ENCODE measurements at regions not wholly inside any gene's neighbourhood (a gene's known extent, or its start where the extent isn't known, plus 50 kb on each side); places are given as distances from the start of the nearest gene placed in this dataset.
"Not testable (repeated sequence)": the region's sequence is repeated elsewhere in the genome, so short reads cannot be mapped to it uniquely, and the experiment has no call there.

DNA sequence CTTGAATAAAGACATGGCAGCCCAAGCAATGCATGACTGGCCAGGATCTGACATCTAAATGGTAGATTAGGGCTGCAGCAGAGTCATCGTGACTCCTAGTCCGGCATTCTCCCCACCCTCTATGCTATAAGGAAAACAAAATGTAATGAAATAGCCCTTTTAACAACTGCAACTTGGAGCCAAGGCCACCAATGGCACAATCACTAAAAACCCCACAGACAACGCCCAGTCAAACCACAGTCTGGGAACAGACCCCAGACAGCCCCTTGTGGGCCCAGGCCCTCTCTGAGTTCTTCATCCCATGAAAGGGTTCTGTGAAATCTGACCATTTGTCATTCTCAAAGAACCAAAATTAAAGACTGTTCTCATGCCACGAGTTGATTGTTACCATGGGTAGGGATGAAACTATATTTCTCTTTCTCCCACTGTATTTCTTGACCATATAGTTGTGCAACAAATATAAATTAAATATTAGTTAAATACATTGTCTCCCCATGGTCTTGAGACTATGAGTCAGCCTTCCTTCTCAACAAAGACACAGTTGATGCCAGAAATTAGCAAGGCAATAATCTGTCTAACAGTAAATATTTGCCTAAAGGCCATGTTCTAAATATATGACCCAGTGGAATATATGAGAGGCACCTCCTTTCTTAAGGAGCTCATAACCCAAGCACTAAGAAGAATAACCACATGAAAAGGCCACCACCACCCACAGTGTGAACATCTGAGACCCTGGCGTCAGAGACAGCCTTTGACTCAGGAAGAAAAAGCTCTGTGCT is 85.6 kb upstream of the SSTR4 start:
- no peak overlapping the region for H3K4me3 ChIP-seq (ENCODE audit: low read length)
- Mint-ChIP-seq H3K4me3 (no peak overlapping the region), H3K4me1 (no peaks in the 10 kb centered on the region), H3K27me3 (no peaks in the 10 kb centered on the region), H3K9me3 (peaks cover 0 to 2% (median 2%) of the 10 kb centered on the region in 5 donors), H3K27ac (no peak overlapping the region), H3K36me3 (no peaks in the 10 kb centered on the region)
- no peaks in the 10 kb centered on the region for H3K9me3 ChIP-seq (ENCODE audit: low read length)
- no peak overlapping the region for H3K27ac ChIP-seq (ENCODE audit: low read depth, low read length)
- H3K36me3 ChIP-seq (ENCODE audit: insufficient read depth, low read length), result no peaks in the 10 kb centered on the region
- no peak for DNase-seq
- H3K27me3 ChIP-seq (ENCODE audit: insufficient read depth, low read length, poor library complexity, severe bottlenecking), result no peaks in the 10 kb centered on the region
- POLR2A ChIA-PET, result no interaction called here
- H3K4me1 ChIP-seq (ENCODE audit: insufficient read depth, low read length), result no peaks in the 10 kb centered on the region
- CTCF ChIA-PET, result no interaction called here

- Mint-ChIP-seq H3K4me1 (no peaks in the 10 kb centered on the region), H3K27ac (no peak overlapping the region), H3K27me3 (no peaks in the 10 kb centered on the region), H3K9me3 (peaks cover 0 to 2% (median 0%) of the 10 kb centered on the region in 5 donors), H3K36me3 (no peaks in the 10 kb centered on the region), H3K4me3 (no peak overlapping the region)
- POLR2A ChIA-PET, result no interaction called here
- no peak for DNase-seq
- Histone ChIP-seq H3K27me3 (ENCODE audit: insufficient read depth, low read length, poor library complexity, severe bottlenecking) (no peaks in the 10 kb centered on the region), H3K27ac (ENCODE audit: low read depth, low read length) (no peak overlapping the region), H3K4me1 (ENCODE audit: insufficient read depth, low read length) (no peaks in the 10 kb centered on the region), H3K36me3 (ENCODE audit: insufficient read depth, low read length) (no peaks in the 10 kb centered on the region), H3K9me3 (ENCODE audit: low read length) (no peaks in the 10 kb centered on the region), H3K4me3 (ENCODE audit: low read length) (no peak overlapping the region)
- CTCF ChIA-PET, result no interaction called here
These were observed 83.1 kb upstream of the SSTR4 start for GRCh38 chr20:22951966-22952365.

DNA sequence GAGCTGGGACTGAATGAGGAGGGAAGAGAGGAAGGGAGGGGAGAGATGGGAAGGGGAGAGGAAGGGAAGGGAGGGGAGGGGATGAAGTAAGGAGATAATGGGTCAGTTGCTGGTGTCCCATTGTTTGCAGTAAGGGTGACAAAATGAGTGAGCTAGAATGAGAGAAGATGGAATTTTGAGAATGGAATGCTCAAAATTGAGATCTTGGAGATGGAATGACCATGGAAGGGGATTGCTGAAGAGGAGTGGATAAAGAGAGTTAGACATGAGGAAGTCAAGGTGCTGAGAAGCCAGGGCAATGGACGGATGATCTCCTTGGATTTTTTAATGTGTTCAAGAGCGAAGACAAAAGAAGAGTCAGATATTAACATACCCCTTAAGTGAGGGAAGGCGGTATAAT is 80.5 kb upstream of the SSTR4 start:
- Mint-ChIP-seq H3K36me3 (no peaks in the 10 kb centered on the region), H3K27me3 (peaks cover 0 to under 1% of the 10 kb centered on the region in 2 donors), H3K4me3 (no peak overlapping the region), H3K27ac (no peak overlapping the region), H3K4me1 (no peaks in the 10 kb centered on the region), H3K9me3 (peaks cover 0 to 2% (median 0%) of the 10 kb centered on the region in 5 donors)
- DNase-seq, result no peak
- Histone ChIP-seq H3K36me3 (ENCODE audit: insufficient read depth, low read length) (no peaks in the 10 kb centered on the region), H3K4me1 (ENCODE audit: insufficient read depth, low read length) (no peaks in the 10 kb centered on the region), H3K27ac (ENCODE audit: low read depth, low read length) (no peak overlapping the region), H3K9me3 (ENCODE audit: low read length) (no peaks in the 10 kb centered on the region), H3K27me3 (ENCODE audit: insufficient read depth, low read length, poor library complexity, severe bottlenecking) (no peaks in the 10 kb centered on the region), H3K4me3 (ENCODE audit: low read length) (no peak overlapping the region)
- ChIA-PET POLR2A (no interaction called here), CTCF (no interaction called here)

- H3K4me3 Mint-ChIP-seq, result no peak overlapping the region
- Histone ChIP-seq H3K27ac (ENCODE audit: low read depth, low read length) (no peak overlapping the region), H3K36me3 (ENCODE audit: insufficient read depth, low read length) (no peaks in the 10 kb centered on the region), H3K4me1 (ENCODE audit: insufficient read depth, low read length) (no peaks in the 10 kb centered on the region), H3K9me3 (ENCODE audit: low read length) (no peaks in the 10 kb centered on the region), H3K27me3 (ENCODE audit: insufficient read depth, low read length, poor library complexity, severe bottlenecking) (no peaks in the 10 kb centered on the region), H3K4me3 (ENCODE audit: low read length) (no peak overlapping the region)
- H3K27me3 Mint-ChIP-seq, result peaks cover 0 to 2% of the 10 kb centered on the region in 2 donors
- no peaks in the 10 kb centered on the region for H3K36me3 Mint-ChIP-seq
- H3K4me1 Mint-ChIP-seq, result no peaks in the 10 kb centered on the region
- DNase-seq, result no peak
- no peak overlapping the region for H3K27ac Mint-ChIP-seq
- CTCF ChIA-PET, result no interaction called here
- peaks cover 0 to 2% (median 0%) of the 10 kb centered on the region in 5 donors for H3K9me3 Mint-ChIP-seq
- POLR2A ChIA-PET, result no interaction called here
These were observed 76.7 kb upstream of the SSTR4 start for GRCh38 chr20:22958390-22958789.

DNA sequence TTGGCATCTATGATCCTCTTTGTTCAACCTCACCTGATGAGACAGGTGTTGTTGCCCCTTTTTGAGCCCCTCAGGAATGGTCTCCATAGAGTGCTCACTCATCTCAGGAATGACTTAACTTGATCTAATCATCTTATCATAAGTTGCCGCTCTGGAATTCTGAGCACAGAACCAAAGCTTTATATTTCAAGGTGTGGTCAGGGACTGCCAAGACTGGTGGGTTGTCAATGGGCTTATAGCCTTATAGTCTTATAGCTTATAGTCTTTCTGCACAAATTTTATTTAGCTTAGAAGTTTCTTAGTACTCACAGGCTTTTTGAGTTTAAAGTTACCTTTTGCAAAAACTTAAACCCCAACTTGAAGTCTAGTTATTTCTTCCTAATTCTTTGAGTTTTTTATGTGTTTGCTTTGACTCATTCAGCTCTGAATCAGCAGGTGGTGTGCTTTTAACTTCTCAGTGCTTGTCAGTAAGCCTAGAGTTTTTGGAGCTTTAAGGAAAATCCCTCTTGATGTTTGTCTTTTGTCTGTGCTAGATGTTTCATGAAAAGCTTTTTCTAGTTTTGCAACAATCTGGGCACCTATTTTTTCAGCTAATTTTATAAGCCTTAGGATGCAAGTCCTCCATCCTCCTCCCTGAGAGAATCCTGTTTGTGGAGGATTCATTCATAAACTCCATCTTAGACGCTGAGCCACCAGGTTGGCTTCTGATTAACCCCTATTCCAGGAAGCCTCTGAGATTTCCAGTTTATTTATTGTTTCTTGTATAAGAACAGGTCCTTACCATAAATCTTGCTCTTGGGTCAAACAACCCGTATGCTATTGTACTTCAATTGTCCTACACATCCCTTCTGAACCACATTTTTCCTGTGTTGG is 72.3 kb upstream of the SSTR4 start:
- H3K27me3 Mint-ChIP-seq, result peaks cover 0 to 9% of the 10 kb centered on the region in 2 donors
- no peak overlapping the region for H3K4me3 Mint-ChIP-seq
- H3K27ac Mint-ChIP-seq, result no peak overlapping the region
- no peaks in the 10 kb centered on the region for H3K4me1 Mint-ChIP-seq
- H3K36me3 Mint-ChIP-seq, result no peaks in the 10 kb centered on the region
- Histone ChIP-seq H3K27ac (ENCODE audit: low read depth, low read length) (no peak overlapping the region), H3K4me1 (ENCODE audit: insufficient read depth, low read length) (no peaks in the 10 kb centered on the region), H3K36me3 (ENCODE audit: insufficient read depth, low read length) (no peaks in the 10 kb centered on the region), H3K9me3 (ENCODE audit: low read length) (no peaks in the 10 kb centered on the region), H3K27me3 (ENCODE audit: insufficient read depth, low read length, poor library complexity, severe bottlenecking) (no peaks in the 10 kb centered on the region), H3K4me3 (ENCODE audit: low read length) (no peak overlapping the region)
- peaks cover 0 to 11% (median 2%) of the 10 kb centered on the region in 5 donors for H3K9me3 Mint-ChIP-seq
- ChIA-PET POLR2A (no interaction called here), CTCF (no interaction called here)
- no peak for DNase-seq

DNA sequence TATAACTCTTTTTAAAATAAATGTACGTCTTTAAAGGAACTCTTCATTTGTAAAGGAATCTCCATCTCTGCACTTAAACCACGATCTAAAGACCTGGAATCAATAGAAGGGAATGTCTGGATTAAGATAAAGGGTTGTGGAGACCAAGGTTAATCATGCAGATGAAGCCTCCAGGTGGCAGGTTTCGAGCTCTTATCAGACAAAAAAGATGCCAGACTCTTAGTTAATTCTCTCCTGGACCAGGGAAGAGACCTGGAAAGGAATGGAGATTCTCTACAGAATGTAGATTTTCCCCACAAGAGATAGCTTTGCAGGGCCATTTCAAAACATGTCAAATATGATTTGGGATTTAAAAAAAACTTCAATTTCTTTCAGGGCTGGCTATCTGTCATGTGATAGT is 71.5 kb upstream of the SSTR4 start:
- H3K36me3 ChIP-seq (ENCODE audit: insufficient read depth, low read length), result no peaks in the 10 kb centered on the region
- POLR2A ChIA-PET, result no interaction called here
- CTCF ChIA-PET, result no interaction called here

DNA sequence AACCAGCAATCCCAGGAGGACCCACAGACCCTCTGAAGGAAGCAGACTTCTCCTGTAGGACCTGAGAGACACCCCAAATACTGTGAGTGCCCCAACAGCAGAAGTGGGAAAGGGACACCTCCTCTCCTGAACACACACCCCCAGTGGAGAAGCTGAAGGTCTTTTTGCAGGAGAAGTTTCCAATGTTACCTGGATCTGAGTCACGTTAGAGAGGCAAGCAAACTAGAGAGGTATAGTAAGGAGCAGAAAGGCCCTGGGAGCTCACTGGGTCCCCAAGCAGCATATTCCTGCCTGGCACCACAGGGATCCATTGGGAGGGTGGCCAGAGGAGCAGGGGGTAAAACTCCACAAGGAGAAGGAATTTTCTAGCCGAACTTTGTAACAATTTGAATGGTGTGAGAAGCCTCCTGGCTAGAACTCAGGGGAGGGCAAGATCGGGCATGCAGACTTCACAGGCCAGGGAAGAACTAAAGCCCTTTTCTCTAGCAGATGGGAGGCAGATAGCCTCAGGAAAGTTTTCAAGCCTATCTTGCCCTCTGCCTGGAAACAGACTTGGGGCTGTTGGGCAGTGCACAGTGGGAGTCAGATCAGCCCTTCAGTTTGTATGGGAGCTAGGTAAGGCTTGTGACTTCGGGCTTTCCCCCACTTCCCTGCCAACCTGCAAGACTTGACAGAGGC is 68.2 kb upstream of the SSTR4 start:
- Mint-ChIP-seq H3K27ac (peak overlapping the region in 1 of 8 donors; percentile 55), H3K27me3 (peaks cover 0 to 7% of the 10 kb centered on the region in 2 donors), H3K9me3 (peaks cover 0 to 11% (median 2%) of the 10 kb centered on the region in 5 donors), H3K4me3 (no peak overlapping the region), H3K4me1 (no peaks in the 10 kb centered on the region), H3K36me3 (no peaks in the 10 kb centered on the region)
- H3K4me3 ChIP-seq (ENCODE audit: low read length), result no peak overlapping the region
- H3K4me1 ChIP-seq (ENCODE audit: insufficient read depth, low read length), result no peaks in the 10 kb centered on the region
- no peaks in the 10 kb centered on the region for H3K27me3 ChIP-seq (ENCODE audit: insufficient read depth, low read length, poor library complexity, severe bottlenecking)
- H3K36me3 ChIP-seq (ENCODE audit: insufficient read depth, low read length), result no peaks in the 10 kb centered on the region
- no peaks in the 10 kb centered on the region for H3K9me3 ChIP-seq (ENCODE audit: low read length)
- no peak for DNase-seq
- ChIA-PET POLR2A (no interaction called here), CTCF (no interaction called here)
- H3K27ac ChIP-seq (ENCODE audit: low read depth, low read length), result no peak overlapping the region

More for the DNA sequence above, 71.5 kb upstream of the SSTR4 start:
- Histone ChIP-seq H3K4me1 (ENCODE audit: insufficient read depth, low read length) (no peaks in the 10 kb centered on the region), H3K27me3 (ENCODE audit: insufficient read depth, low read length, poor library complexity, severe bottlenecking) (no peaks in the 10 kb centered on the region), H3K27ac (ENCODE audit: low read depth, low read length) (no peak overlapping the region), H3K4me3 (ENCODE audit: low read length) (no peak overlapping the region), H3K9me3 (ENCODE audit: low read length) (no peaks in the 10 kb centered on the region)
- Mint-ChIP-seq H3K9me3 (peaks cover 0 to 11% (median 2%) of the 10 kb centered on the region in 5 donors), H3K4me3 (no peak overlapping the region), H3K4me1 (no peaks in the 10 kb centered on the region), H3K27ac (no peak overlapping the region), H3K36me3 (no peaks in the 10 kb centered on the region), H3K27me3 (peaks cover 0 to 9% of the 10 kb centered on the region in 2 donors)
- no peak for DNase-seq

DNA sequence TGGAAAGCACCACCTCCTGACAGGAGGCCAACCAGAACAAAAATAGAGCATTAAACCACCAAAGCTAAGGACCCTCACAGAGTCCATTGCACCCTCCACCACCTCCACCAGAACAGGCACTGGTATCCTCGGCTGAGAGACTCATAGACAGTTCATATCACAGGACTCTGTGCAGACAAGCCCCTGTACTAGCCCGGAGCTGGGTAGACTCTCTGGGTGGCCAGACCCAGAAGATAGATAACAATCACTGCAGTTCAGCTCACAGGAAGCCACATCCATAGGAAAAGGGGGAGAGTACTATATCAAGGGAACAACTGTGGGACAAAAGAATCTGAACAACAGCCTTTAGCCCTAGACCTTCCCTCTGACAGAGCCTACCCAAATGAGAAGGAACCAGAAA is 67.4 kb upstream of the SSTR4 start:
- H3K27me3 ChIP-seq (ENCODE audit: insufficient read depth, low read length, poor library complexity, severe bottlenecking); H3K4me3 ChIP-seq (ENCODE audit: low read length); H3K27me3 Mint-ChIP-seq; H3K27ac Mint-ChIP-seq; POLR2A ChIA-PET; CTCF ChIA-PET; H3K4me3 Mint-ChIP-seq; H3K4me1 ChIP-seq (ENCODE audit: insufficient read depth, low read length); DNase-seq; H3K27ac ChIP-seq (ENCODE audit: low read depth, low read length); H3K36me3 Mint-ChIP-seq; H3K9me3 ChIP-seq (ENCODE audit: low read length); H3K4me1 Mint-ChIP-seq; H3K36me3 ChIP-seq (ENCODE audit: insufficient read depth, low read length): not testable (repeated sequence)
- H3K9me3 Mint-ChIP-seq, result peaks cover 0 to 11% (median 2%) of the 10 kb centered on the region in 5 donors
